ENCODE measurements at regions not wholly inside any gene's neighbourhood (a gene's known extent, or its start where the extent isn't known, plus 50 kb on each side); places are given as distances from the start of the nearest gene placed in this dataset.

GRCh38 chr5:133750856-133751255 is 138.5 kb upstream of the FSTL4 start:
- TF ChIP-seq CTCF (conservative IDR thresholded peaks at IDR 0.05) (no peak), ZFX (IDR thresholded peaks at IDR 0.05) (no peak)
